ENCODE measurements at regions not wholly inside any gene's neighbourhood (a gene's known extent, or its start where the extent isn't known, plus 50 kb on each side); places are given as distances from the start of the nearest gene placed in this dataset.

DNA sequence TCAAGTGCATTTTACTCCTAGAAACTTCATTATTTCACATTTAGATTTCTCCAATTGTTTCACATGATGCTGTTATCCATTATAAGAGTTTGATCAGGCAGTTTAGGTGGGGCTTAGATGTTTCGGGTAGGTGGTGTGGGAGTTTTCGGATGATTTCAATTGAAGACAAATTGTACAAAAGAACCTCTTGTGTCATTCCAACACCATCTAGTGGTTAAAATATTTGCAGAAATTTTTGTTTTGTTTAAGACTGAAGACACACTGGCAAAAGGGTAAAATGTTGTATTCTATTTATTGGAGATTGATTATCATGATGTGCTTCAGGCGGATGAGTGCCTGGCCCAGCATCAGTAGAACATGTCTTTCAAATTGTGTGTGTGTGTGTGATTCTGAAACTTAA, 212.7 kb downstream of the SH3BGRL start:
- TF ChIP-seq, protein P1, sequence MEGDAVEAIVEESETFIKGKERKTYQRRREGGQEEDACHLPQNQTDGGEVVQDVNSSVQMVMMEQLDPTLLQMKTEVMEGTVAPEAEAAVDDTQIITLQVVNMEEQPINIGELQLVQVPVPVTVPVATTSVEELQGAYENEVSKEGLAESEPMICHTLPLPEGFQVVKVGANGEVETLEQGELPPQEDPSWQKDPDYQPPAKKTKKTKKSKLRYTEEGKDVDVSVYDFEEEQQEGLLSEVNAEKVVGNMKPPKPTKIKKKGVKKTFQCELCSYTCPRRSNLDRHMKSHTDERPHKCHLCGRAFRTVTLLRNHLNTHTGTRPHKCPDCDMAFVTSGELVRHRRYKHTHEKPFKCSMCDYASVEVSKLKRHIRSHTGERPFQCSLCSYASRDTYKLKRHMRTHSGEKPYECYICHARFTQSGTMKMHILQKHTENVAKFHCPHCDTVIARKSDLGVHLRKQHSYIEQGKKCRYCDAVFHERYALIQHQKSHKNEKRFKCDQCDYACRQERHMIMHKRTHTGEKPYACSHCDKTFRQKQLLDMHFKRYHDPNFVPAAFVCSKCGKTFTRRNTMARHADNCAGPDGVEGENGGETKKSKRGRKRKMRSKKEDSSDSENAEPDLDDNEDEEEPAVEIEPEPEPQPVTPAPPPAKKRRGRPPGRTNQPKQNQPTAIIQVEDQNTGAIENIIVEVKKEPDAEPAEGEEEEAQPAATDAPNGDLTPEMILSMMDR (IDR thresholded peaks at IDR 0.05) = no peak
- TF ChIP-seq POLR2AphosphoS5 (IDR thresholded peaks at IDR 0.05) (no peak), POLR2A (IDR thresholded peaks at IDR 0.05) (no peak)
